Chondrocyte (in vitro differentiated cells): ENCODE measurements at regions not wholly inside any gene's neighbourhood (a gene's known extent, or its start where the extent isn't known, plus 50 kb on each side); places are given as distances from the start of the nearest gene placed in this dataset.

ENCODE experiments used
- DNase-seq: peaks from one replicate; pipeline ENCODE4 v3.0.0; 2021; ENCODE audit warnings: mixed read lengths, low spot score
- H3K27ac Mint-ChIP-seq: one replicate; pipeline ENCODE4 v1.8.0; 2021; ENCODE audit warnings: mild to moderate bottlenecking, moderate library complexity, mixed read lengths; ENCODE audit not compliant: unreplicated experiment
- H3K27me3 Mint-ChIP-seq: 2 replicates; pipeline ENCODE4 v1.8.0; 2021; ENCODE audit warnings: low read depth, mixed read lengths
- H3K36me3 Mint-ChIP-seq: 2 replicates; pipeline ENCODE4 v1.8.0; 2021; ENCODE audit warnings: low read depth, mixed read lengths
- H3K4me1 Mint-ChIP-seq: 2 replicates; pipeline ENCODE4 v1.8.0; 2021; ENCODE audit warnings: low read depth, mild to moderate bottlenecking, mixed read lengths
- H3K4me3 Mint-ChIP-seq: one replicate; pipeline ENCODE4 v1.8.0; 2021; ENCODE audit warnings: mild to moderate bottlenecking, moderate library complexity, mixed read lengths; ENCODE audit not compliant: unreplicated experiment
- H3K9me3 Mint-ChIP-seq: 2 replicates; pipeline ENCODE4 v1.8.0; 2021; ENCODE audit warnings: low read depth, mixed read lengths
- TF ChIP-seq, protein P1 (sequence below): fragments of 200-600 bp; sonication (generic); IDR thresholded peaks from 2 replicates; pipeline ENCODE4 v1.5.0; 2021; ENCODE audit warnings: antibody characterized with exemption, mild to moderate bottlenecking, moderate library complexity

- H3K27me3 Mint-ChIP-seq = peaks cover under 1% of the 10 kb centered on the region
- H3K4me3 Mint-ChIP-seq = no peak overlapping the region
- H3K4me1 Mint-ChIP-seq = no peaks in the 10 kb centered on the region
- TF ChIP-seq, protein P1, sequence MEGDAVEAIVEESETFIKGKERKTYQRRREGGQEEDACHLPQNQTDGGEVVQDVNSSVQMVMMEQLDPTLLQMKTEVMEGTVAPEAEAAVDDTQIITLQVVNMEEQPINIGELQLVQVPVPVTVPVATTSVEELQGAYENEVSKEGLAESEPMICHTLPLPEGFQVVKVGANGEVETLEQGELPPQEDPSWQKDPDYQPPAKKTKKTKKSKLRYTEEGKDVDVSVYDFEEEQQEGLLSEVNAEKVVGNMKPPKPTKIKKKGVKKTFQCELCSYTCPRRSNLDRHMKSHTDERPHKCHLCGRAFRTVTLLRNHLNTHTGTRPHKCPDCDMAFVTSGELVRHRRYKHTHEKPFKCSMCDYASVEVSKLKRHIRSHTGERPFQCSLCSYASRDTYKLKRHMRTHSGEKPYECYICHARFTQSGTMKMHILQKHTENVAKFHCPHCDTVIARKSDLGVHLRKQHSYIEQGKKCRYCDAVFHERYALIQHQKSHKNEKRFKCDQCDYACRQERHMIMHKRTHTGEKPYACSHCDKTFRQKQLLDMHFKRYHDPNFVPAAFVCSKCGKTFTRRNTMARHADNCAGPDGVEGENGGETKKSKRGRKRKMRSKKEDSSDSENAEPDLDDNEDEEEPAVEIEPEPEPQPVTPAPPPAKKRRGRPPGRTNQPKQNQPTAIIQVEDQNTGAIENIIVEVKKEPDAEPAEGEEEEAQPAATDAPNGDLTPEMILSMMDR = no peak
- H3K27ac Mint-ChIP-seq = no peak overlapping the region
- no peaks in the 10 kb centered on the region for H3K36me3 Mint-ChIP-seq
- H3K9me3 Mint-ChIP-seq = peaks cover 41% of the 10 kb centered on the region
- no peak for DNase-seq
These were observed 234.8 kb upstream of the GNPDA2 start for GRCh38 chr4:44961001-44961755.

DNA sequence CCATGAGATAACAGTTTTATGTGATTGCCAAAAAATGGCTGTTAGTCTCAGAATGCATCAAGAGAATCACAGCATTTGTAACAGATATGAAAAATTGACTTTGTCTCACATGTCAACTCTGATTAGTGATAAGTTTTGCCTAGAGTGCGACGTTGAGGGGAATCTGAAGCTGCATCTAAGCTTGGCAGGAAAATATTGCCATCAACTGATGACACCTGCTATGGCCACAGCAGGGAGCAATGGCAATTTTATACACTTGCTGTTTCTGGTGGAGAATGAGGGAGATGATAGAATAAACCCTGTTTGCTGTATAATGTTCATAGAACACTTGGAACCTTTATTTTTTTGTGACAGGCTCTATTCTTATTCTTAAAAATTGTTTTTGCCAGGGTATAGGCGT, 205.4 kb upstream of the GNPDA2 start:
- TF ChIP-seq, protein P1 = no peak
- Mint-ChIP-seq H3K27me3 (peaks cover 3% of the 10 kb centered on the region), H3K4me1 (peaks cover 7% of the 10 kb centered on the region), H3K36me3 (no peaks in the 10 kb centered on the region), H3K9me3 (no peaks in the 10 kb centered on the region), H3K27ac (no peak overlapping the region), H3K4me3 (no peak overlapping the region)
- no peak for DNase-seq

DNA sequence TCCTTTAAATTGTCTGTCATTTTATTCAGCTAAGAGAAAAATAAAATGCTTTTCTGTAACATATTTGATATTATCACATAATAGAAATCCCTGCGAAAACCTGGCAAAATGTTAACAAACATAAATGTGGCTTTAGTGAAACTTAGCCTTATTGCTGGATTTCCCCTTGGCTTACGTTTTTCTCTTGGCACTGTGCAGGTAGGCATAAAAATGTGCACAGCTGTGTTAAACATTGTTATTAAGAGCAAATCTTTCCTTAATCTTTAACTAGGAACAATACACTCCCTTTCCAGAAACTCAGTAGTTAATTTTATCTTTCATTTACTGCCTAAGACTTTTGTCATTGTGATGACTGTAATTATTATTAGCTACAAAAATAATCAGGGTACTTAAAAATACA, 202.4 kb upstream of the GNPDA2 start:
- no peaks in the 10 kb centered on the region for H3K36me3 Mint-ChIP-seq
- H3K27ac Mint-ChIP-seq = no peak overlapping the region
- no peak overlapping the region for H3K4me3 Mint-ChIP-seq
- TF ChIP-seq, protein P1 = no peak
- no peaks in the 10 kb centered on the region for H3K4me1 Mint-ChIP-seq
- H3K9me3 Mint-ChIP-seq = no peaks in the 10 kb centered on the region
- no peak for DNase-seq
- peaks cover 22% of the 10 kb centered on the region for H3K27me3 Mint-ChIP-seq

DNA sequence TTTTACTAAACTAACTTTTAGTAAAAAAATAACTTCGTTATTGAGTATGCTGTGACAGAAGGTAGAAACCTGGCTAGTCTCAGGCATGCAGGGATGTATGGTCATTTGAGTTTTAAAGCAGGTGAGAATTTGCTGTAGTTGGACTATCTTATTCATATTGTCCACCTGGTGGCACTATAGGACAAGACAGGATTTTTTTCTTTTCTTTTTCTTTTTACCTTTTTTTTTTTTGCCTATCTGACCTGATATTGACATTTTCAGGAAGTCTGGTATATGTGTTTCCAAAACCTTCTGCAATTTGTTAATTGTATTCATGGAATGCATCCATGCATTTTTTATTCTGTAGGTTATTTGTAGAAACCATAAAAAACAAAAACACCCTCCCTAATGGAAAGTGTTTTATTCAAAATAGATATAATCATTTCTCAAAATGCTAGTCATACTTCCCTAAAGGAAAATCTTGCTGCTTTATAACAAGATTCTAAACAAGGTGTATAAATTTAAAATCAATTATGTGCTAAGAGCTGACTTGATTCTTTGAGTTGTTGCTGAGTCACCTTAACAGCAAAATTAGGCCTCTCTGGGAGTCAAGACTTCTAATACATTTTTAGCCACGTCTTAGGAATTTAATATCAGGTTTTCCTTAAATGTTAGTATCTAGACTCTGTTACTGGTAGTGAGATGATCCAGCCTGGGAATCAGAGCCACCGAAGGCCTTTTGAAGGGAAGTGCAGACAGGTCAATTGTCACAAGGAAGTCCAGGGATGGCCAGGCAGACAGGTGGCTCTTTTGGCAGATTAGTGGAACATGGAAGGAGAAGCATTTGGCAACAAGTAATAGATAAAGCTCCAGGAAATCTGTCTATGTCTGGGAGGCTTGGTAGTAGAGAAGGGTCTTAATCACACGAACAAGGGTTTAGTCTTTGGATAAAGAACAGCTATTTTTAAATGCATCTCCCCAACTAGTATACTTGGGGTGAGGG, 201.3 kb upstream of the GNPDA2 start:
- H3K9me3 Mint-ChIP-seq = no peaks in the 10 kb centered on the region
- no peaks in the 10 kb centered on the region for H3K36me3 Mint-ChIP-seq
- H3K4me1 Mint-ChIP-seq = no peaks in the 10 kb centered on the region
- peaks cover 23% of the 10 kb centered on the region for H3K27me3 Mint-ChIP-seq
- TF ChIP-seq, protein P1 = peak; percentile 76
- peak; percentile 32 for DNase-seq
- H3K4me3 Mint-ChIP-seq = no peak overlapping the region
- H3K27ac Mint-ChIP-seq = no peak overlapping the region

GRCh38 chr4:44916411-44916810, 190.1 kb upstream of the GNPDA2 start:
- H3K4me1 Mint-ChIP-seq = no peaks in the 10 kb centered on the region
- H3K36me3 Mint-ChIP-seq = no peaks in the 10 kb centered on the region
- no peak overlapping the region for H3K4me3 Mint-ChIP-seq
- TF ChIP-seq, protein P1 = no peak
- DNase-seq = no peak
- H3K27ac Mint-ChIP-seq = no peak overlapping the region
- H3K27me3 Mint-ChIP-seq = peaks cover 14% of the 10 kb centered on the region
- H3K9me3 Mint-ChIP-seq = no peaks in the 10 kb centered on the region
